ENCODE measurements at regions not wholly inside any gene's neighbourhood (a gene's known extent, or its start where the extent isn't known, plus 50 kb on each side); places are given as distances from the start of the nearest gene placed in this dataset.
A peak's percentile ranks its signal among the peaks of the same experiment; 100 is the strongest.

GRCh38 chr9:1721196-1721595 lies 294.0 kb upstream of the SMARCA2 start:
- H3K27ac ChIP-seq = no peak overlapping the region
- no peaks in the 10 kb centered on the region for H3K9me3 ChIP-seq
- no peak overlapping the region for H3K4me3 ChIP-seq
- no peak overlapping the region for H3K4me2 ChIP-seq
- ATAC-seq (no peak), FAIRE-seq (no peak), DNase-seq (ENCODE audit: low read depth in 1 of 2, low spot score in 1 of 2) (no peak)
- POLR2A ChIA-PET = no interaction called here
- WGBS (ENCODE audit: missing lambda C conversion rate) = under 1% methylated on average over 4 of the region's 4 CpGs
- TF ChIP-seq RNF2 (IDR thresholded peaks at IDR 0.05; ENCODE audit: borderline replicate concordance, low read depth) = no peak
- no peak for TF ChIP-seq CEBPB (IDR thresholded peaks at IDR 0.05)
- TF ChIP-seq POLR2A (IDR thresholded peaks at IDR 0.05; ENCODE audit: low read length) = no peak
- TF ChIP-seq SMC3 (IDR thresholded peaks at IDR 0.05) = no peak
- no peak for TF ChIP-seq TFCP2L1 (CRISPR knock-in tag; IDR thresholded peaks at IDR 0.05)
- TF ChIP-seq RARB (CRISPR knock-in tag; IDR thresholded peaks at IDR 0.05) = no peak
- no peak for TF ChIP-seq NPAS2 (CRISPR knock-in tag; IDR thresholded peaks at IDR 0.05; ENCODE audit: borderline replicate concordance)
- TF ChIP-seq JUN (IDR thresholded peaks at IDR 0.05) = no peak
- TF ChIP-seq KDM1A (IDR thresholded peaks at IDR 0.05; ENCODE audit: low read depth) = no peak
- TF ChIP-seq, protein P1, sequence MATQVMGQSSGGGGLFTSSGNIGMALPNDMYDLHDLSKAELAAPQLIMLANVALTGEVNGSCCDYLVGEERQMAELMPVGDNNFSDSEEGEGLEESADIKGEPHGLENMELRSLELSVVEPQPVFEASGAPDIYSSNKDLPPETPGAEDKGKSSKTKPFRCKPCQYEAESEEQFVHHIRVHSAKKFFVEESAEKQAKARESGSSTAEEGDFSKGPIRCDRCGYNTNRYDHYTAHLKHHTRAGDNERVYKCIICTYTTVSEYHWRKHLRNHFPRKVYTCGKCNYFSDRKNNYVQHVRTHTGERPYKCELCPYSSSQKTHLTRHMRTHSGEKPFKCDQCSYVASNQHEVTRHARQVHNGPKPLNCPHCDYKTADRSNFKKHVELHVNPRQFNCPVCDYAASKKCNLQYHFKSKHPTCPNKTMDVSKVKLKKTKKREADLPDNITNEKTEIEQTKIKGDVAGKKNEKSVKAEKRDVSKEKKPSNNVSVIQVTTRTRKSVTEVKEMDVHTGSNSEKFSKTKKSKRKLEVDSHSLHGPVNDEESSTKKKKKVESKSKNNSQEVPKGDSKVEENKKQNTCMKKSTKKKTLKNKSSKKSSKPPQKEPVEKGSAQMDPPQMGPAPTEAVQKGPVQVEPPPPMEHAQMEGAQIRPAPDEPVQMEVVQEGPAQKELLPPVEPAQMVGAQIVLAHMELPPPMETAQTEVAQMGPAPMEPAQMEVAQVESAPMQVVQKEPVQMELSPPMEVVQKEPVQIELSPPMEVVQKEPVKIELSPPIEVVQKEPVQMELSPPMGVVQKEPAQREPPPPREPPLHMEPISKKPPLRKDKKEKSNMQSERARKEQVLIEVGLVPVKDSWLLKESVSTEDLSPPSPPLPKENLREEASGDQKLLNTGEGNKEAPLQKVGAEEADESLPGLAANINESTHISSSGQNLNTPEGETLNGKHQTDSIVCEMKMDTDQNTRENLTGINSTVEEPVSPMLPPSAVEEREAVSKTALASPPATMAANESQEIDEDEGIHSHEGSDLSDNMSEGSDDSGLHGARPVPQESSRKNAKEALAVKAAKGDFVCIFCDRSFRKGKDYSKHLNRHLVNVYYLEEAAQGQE (IDR thresholded peaks at IDR 0.05) = no peak
- TF ChIP-seq EHMT2 (IDR thresholded peaks at IDR 0.05; ENCODE audit: low read depth) = no peak
- no peak for TF ChIP-seq HOXA7 (CRISPR knock-in tag; IDR thresholded peaks at IDR 0.05)
- no peak for TF ChIP-seq CHD4 (IDR thresholded peaks at IDR 0.05; ENCODE audit: borderline replicate concordance)
- TF ChIP-seq TP53 (CRISPR knock-in tag; IDR thresholded peaks at IDR 0.05) = no peak
- TF ChIP-seq FOSB (CRISPR knock-in tag; IDR thresholded peaks at IDR 0.05) = no peak
- no peak for TF ChIP-seq CBX2 (IDR thresholded peaks at IDR 0.05; ENCODE audit: borderline replicate concordance, low read depth)
- TF ChIP-seq HES2 (IDR thresholded peaks at IDR 0.05) = no peak
- no peak for TF ChIP-seq FOXS1 (CRISPR knock-in tag; IDR thresholded peaks at IDR 0.05)
- CTCF ChIA-PET = interaction anchor here (2.1 kb wide), 1 partner anchor 11 kb away, joined by 8 read pairs; no protein-coding TSS in a partner anchor
- H3K4me1 ChIP-seq = no peaks in the 10 kb centered on the region

DNA sequence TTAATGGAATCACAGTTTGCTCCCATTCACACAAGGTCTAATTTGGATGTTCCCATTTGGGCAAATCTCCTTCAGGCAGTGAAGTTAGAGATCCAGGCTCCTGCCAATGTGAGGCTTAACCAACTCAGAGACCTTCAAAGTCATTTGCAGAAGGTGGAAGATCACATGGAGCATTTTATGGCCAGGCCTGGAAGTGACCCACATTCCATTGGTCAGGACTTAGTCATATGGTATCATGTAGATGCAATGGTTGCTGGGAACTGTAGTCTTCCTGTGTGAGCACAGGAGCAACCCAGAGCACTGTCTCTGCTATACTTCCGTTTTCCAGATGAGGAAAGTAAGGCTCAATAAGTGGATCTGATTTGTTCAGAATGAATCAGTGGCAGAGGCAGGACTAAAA lies 292.7 kb upstream of the SMARCA2 start:
- peak in 1 of 2 experiments; percentile 80; a peak in 3 of 6 replicates for ATAC-seq
- WGBS (ENCODE audit: missing lambda C conversion rate) = 0% methylated on average over 1 of the region's 1 CpG
- FAIRE-seq = no peak
- TF ChIP-seq NFE2L2 (conservative IDR thresholded peaks at IDR 0.05; ENCODE audit: low read length) (no peak), USF2 (IDR thresholded peaks at IDR 0.05) (0 out of 2 replicates have a peak, but pooled peaks have one; percentile 6), MAFK (IDR thresholded peaks at IDR 0.05; ENCODE audit: partially characterized antibody) (no peak), CHD4 (IDR thresholded peaks at IDR 0.05; ENCODE audit: borderline replicate concordance) (no peak), RFX5 (IDR thresholded peaks at IDR 0.05) (no peak), HOXA7 (CRISPR knock-in tag; IDR thresholded peaks at IDR 0.05) (no peak), GATA3 (IDR thresholded peaks at IDR 0.05; ENCODE audit: borderline replicate concordance) (no peak), KDM5A (IDR thresholded peaks at IDR 0.05) (no peak), EHF (CRISPR knock-in tag; IDR thresholded peaks at IDR 0.05) (no peak)
- Histone ChIP-seq H3K9me3 (no peaks in the 10 kb centered on the region), H3K4me3 (no peak overlapping the region), H3K4me2 (no peak overlapping the region), H3K4me1 (no peaks in the 10 kb centered on the region), H3K27ac (no peak overlapping the region)
- peak in 1 of 2 experiments; percentile 20 for DNase-seq (ENCODE audit: low read depth in 1 of 2, low spot score in 1 of 2)
- ChIA-PET POLR2A (no interaction called here), CTCF (no interaction called here)

All from A549 (cell line).